HCT116 (cell line): ENCODE measurements at regions not wholly inside any gene's neighbourhood (a gene's known extent, or its start where the extent isn't known, plus 50 kb on each side); places are given as distances from the start of the nearest gene placed in this dataset.

ENCODE experiments used
- ATAC-seq: fragments of 200-7000 bp; cut with Tn5 transposase; 2 replicates; pipeline ENCODE4 v1.9.1; 2020; ENCODE audit warnings: mild to moderate bottlenecking, moderate library complexity
- BruUV-seq: library from RNA; stranded (reverse); fragments of 400-500 nt; replicated peaks from 2 replicates; lab custom pipeline; 2021; lab: Mats Ljungman, UMichigan
- CTCF ChIA-PET: fragments of 300-600 bp; sonication (Branson Sonifier 250); formaldehyde crosslinking; loops from one replicate; lab custom pipeline; 2021; ENCODE audit warnings: antibody characterized with exemption; lab: Charles Lee
- POLR2A ChIA-PET: fragments of 300-600, 350-600 bp; sonication (Branson Sonifier 250); formaldehyde crosslinking; loops from one replicate; lab custom pipeline; 2021; ENCODE audit warnings: antibody characterized with exemption; lab: Charles Lee
- RAD21 ChIA-PET, 2 experiments: fragments of 300-600 bp; sonication (Branson Sonifier 250); formaldehyde crosslinking; loops; one replicate each; lab custom pipeline; 2023; ENCODE audit warnings: low total read pairs in 2 of 2; ENCODE audit not compliant: uncharacterized antibody in 2 of 2, unreplicated experiment in 2 of 2, low non-redundant PET in 1 of 2; lab: Charles Lee
- DNase-seq: peaks from one replicate; pipeline ENCODE4 v3.0.0-alpha.2; 2010; ENCODE audit warnings: low read depth, low spot score
- H2AFZ ChIP-seq: fragments of 200-600 bp; shearing (Covaris generic), sonication (generic); 2 replicates; pipeline ENCODE4 v1.6.1; 2017; ENCODE audit warnings: low read depth, mixed run types, mixed read lengths, antibody characterized with exemption, low read length; ENCODE audit not compliant: poor library complexity, severe bottlenecking
- H3K27ac ChIP-seq: 2 replicates; pipeline ENCODE4 v1.5.1; 2012; ENCODE audit warnings: low read depth, low read length
- H3K27me3 ChIP-seq: fragments of 200-600 bp; sonication (generic); 2 replicates; pipeline ENCODE4 v1.6.1; 2016; ENCODE audit warnings: mixed run types, low read length, mixed read lengths; ENCODE audit not compliant: insufficient read depth
- H3K36me3 ChIP-seq, 2 experiments: fragments of 200-500 bp in 1 of 2; fragments of 200-600 bp in 1 of 2; sonication (Bioruptor generic) in 1 of 2; sonication (generic) in 1 of 2; 2 replicates each; pipeline versions ENCODE4 v1.5.1 to v1.6.1; 2014 to 2016; ENCODE audit warnings: low read length in 2 of 2, inconsistent platforms in 1 of 2, mixed read lengths in 1 of 2, mixed run types in 1 of 2; ENCODE audit not compliant: insufficient read depth in 2 of 2, control insufficient read depth in 1 of 2
- H3K4me1 ChIP-seq, 2 experiments: fragments of 200-600 bp in 1 of 2; sonication (generic) in 1 of 2; 2 replicates each; pipeline versions ENCODE4 v1.5.1 to v1.6.1; 2012 to 2017; ENCODE audit warnings: low read length in 2 of 2, inconsistent platforms in 1 of 2, mild to moderate bottlenecking in 1 of 2, mixed read lengths in 1 of 2, mixed run types in 1 of 2, moderate library complexity in 1 of 2; ENCODE audit not compliant: insufficient read depth in 2 of 2, control insufficient read depth in 1 of 2
- H3K4me2 ChIP-seq: fragments of 200-600 bp; sonication (generic); 2 replicates; pipeline ENCODE4 v1.6.1; 2017; ENCODE audit warnings: mixed run types, low read length, mixed read lengths
- H3K4me3 ChIP-seq, 2 experiments: fragments of 200-600 bp in 1 of 2; sonication (generic) in 1 of 2; replicated peaks in 1 of 2; 2 replicates each; pipeline ENCODE4 v1.5.1; 2011 to 2016; ENCODE audit warnings: low read length in 2 of 2, control low read depth in 1 of 2, low read depth in 1 of 2, mild to moderate bottlenecking in 1 of 2, mixed read lengths in 1 of 2, mixed run types in 1 of 2
- H3K79me2 ChIP-seq: fragments of 200-600 bp; sonication (generic); 2 replicates; pipeline ENCODE4 v1.6.1; 2017; ENCODE audit warnings: mild to moderate bottlenecking, mixed run types, low read length, moderate library complexity, mixed read lengths; ENCODE audit not compliant: insufficient read depth
- H3K9ac ChIP-seq: fragments of 200-600 bp; sonication (generic); 2 replicates; pipeline ENCODE4 v1.6.1; 2016; ENCODE audit warnings: low read length, mixed read lengths
- H3K9me2 ChIP-seq: fragments of 200-600 bp; sonication (generic), shearing (Covaris generic); 2 replicates; pipeline ENCODE4 v1.6.1; 2017; ENCODE audit warnings: mixed run types, mild to moderate bottlenecking, moderate library complexity; ENCODE audit not compliant: insufficient read depth
- H3K9me3 ChIP-seq, 2 experiments: fragments of 200-500 bp in 1 of 2; fragments of 200-600 bp in 1 of 2; sonication (Bioruptor generic) in 1 of 2; sonication (generic) in 1 of 2; 2 replicates each; pipeline ENCODE4 v1.6.1; 2014 to 2017; ENCODE audit warnings: low read length in 2 of 2, mixed read lengths in 2 of 2, inconsistent platforms in 1 of 2, low read depth in 1 of 2, mild to moderate bottlenecking in 1 of 2, mixed run types in 1 of 2, moderate library complexity in 1 of 2; ENCODE audit not compliant: control insufficient read depth in 1 of 2, insufficient read depth in 1 of 2
- H4K20me1 ChIP-seq: fragments of 200-600 bp; sonication (generic), shearing (Covaris generic); 2 replicates; pipeline ENCODE4 v1.6.1; 2017; ENCODE audit warnings: mixed run types, mild to moderate bottlenecking, moderate library complexity; ENCODE audit not compliant: insufficient read depth
- CEBPB ChIP-seq: IDR thresholded peaks from 2 replicates; pipeline ENCODE4 v1.6.1; 2012; ENCODE audit warnings: low read depth
- CTCF ChIP-seq, 3 experiments: fragments of 200-600 bp in 1 of 3; sonication (generic) in 1 of 3; IDR thresholded peaks in 2 of 3; conservative IDR thresholded peaks in 1 of 3; 2 replicates each; pipeline ENCODE4 v1.5.1; 2012 to 2017; ENCODE audit warnings: low read depth in 2 of 3, low read length in 2 of 3, antibody characterized with exemption in 1 of 3, borderline replicate concordance in 1 of 3, control low read depth in 1 of 3, mild to moderate bottlenecking in 1 of 3, mixed read lengths in 1 of 3, mixed run types in 1 of 3, moderate library complexity in 1 of 3; ENCODE audit not compliant: insufficient read depth in 1 of 3
- POLR2A ChIP-seq: IDR thresholded peaks from 2 replicates; pipeline ENCODE4 v1.7.0; 2011; ENCODE audit warnings: borderline replicate concordance; ENCODE audit not compliant: insufficient read depth, insufficient read length; ENCODE audit errors: extremely low read depth
- REST ChIP-seq: IDR thresholded peaks from 2 replicates; pipeline ENCODE4 v1.6.1; 2012; ENCODE audit warnings: low read depth
- SP1 ChIP-seq: IDR thresholded peaks from 2 replicates; pipeline ENCODE4 v1.6.1; 2012; ENCODE audit warnings: low read depth
- SRF ChIP-seq: IDR thresholded peaks from 2 replicates; pipeline ENCODE4 v1.6.1; 2012; ENCODE audit warnings: low read depth
- intact Hi-C: fragments of 100-400 bp; cut with micrococcal nuclease; formaldehyde crosslinking; loops from 2 replicates; pipeline ENCODE4 v1.10.0; 2022

GRCh38 chr11:71112990-71113389, 139.4 kb downstream of the SHANK2 start:
- CTCF ChIA-PET, result no interaction called here
- Histone ChIP-seq H3K9me2 (no peaks in the 10 kb centered on the region), H3K27ac (no peak overlapping the region), H2AFZ (no peak overlapping the region), H3K9me3 (no peaks in the 10 kb centered on the region), H3K4me1 (no peaks in the 10 kb centered on the region), H3K4me2 (no peak overlapping the region), H3K36me3 (no peaks in the 10 kb centered on the region), H3K79me2 (no peaks in the 10 kb centered on the region), H3K4me3 (no peak overlapping the region), H3K27me3 (no peaks in the 10 kb centered on the region), H4K20me1 (no peaks in the 10 kb centered on the region), H3K9ac (no peak overlapping the region)
- TF ChIP-seq POLR2A, result no peak
- TF ChIP-seq CTCF (IDR thresholded peaks at IDR 0.05 in 2 of 3, conservative IDR thresholded peaks at IDR 0.05 in 1 of 3; ENCODE audit: borderline replicate concordance in 1 of 3, insufficient read depth in 1 of 3, low read depth in 2 of 3, low read length in 2 of 3), result no peak
- no peak for TF ChIP-seq REST
- RAD21 ChIA-PET, result no interaction called here
- BruUV-seq, result no TSS peak
- POLR2A ChIA-PET, result no interaction called here
- no peak for DNase-seq
- intact Hi-C loops, result no loop called here
- no peak for ATAC-seq

GRCh38 chr11:71112454-71112853, 139.9 kb downstream of the SHANK2 start:
- POLR2A ChIA-PET, result no interaction called here

More at GRCh38 chr11:71112454-71112853, 139.9 kb downstream of the SHANK2 start:
- no peak for DNase-seq
- H3K9me3 ChIP-seq, result no peaks in the 10 kb centered on the region
- H2AFZ ChIP-seq, result no peak overlapping the region
- no peak overlapping the region for H3K27ac ChIP-seq
- RAD21 ChIA-PET, result no interaction called here
- no peaks in the 10 kb centered on the region for H3K36me3 ChIP-seq
- no peak overlapping the region for H3K4me2 ChIP-seq
- intact Hi-C loops, result no loop called here
- CTCF ChIA-PET, result no interaction called here
- no TSS peak for BruUV-seq
- no peaks in the 10 kb centered on the region for H3K79me2 ChIP-seq
- TF ChIP-seq SP1, result no peak
- TF ChIP-seq SRF, result no peak
- TF ChIP-seq CEBPB, result no peak
- TF ChIP-seq, all 23 proteins: peak for 0
- Histone ChIP-seq H3K9me2 (no peaks in the 10 kb centered on the region), H3K4me3 (no peak overlapping the region), H3K27me3 (no peaks in the 10 kb centered on the region), H4K20me1 (no peaks in the 10 kb centered on the region), H3K4me1 (no peaks in the 10 kb centered on the region), H3K9ac (no peak overlapping the region)
- no peak for ATAC-seq
